NT2/D1 (cell line): ENCODE measurements at regions not wholly inside any gene's neighbourhood (a gene's known extent, or its start where the extent isn't known, plus 50 kb on each side); places are given as distances from the start of the nearest gene placed in this dataset.

Source experiments
- YY1 ChIP-seq: IDR thresholded peaks from 2 replicates; pipeline ENCODE4 v1.6.1; 2011; ENCODE audit not compliant: insufficient read length, insufficient read depth
- ZNF274 ChIP-seq: IDR thresholded peaks from 2 replicates; pipeline ENCODE4 v1.6.1; 2011; ENCODE audit warnings: mild to moderate bottlenecking, low read depth, low read length

- TF ChIP-seq YY1 (no peak), ZNF274 (no peak)
Measured at GRCh38 chr5:163747586-163747985, 242.2 kb downstream of the MAT2B start.
